Panc1 (cell line): ENCODE measurements at regions not wholly inside any gene's neighbourhood (a gene's known extent, or its start where the extent isn't known, plus 50 kb on each side); places are given as distances from the start of the nearest gene placed in this dataset.

ENCODE experiments used
- ATAC-seq: fragments of 200-7000 bp; cut with Tn5 transposase; 2 replicates; pipeline ENCODE4 v1.9.1; 2020; ENCODE audit warnings: mild to moderate bottlenecking, moderate library complexity
- BruUV-seq: library from RNA; stranded (reverse); fragments of 400-500 nt; replicated peaks from 2 replicates; lab custom pipeline; 2021; lab: Mats Ljungman, UMichigan
- CTCF ChIA-PET: fragments of 300-600 bp; sonication (Branson Sonifier 250); formaldehyde crosslinking; loops from one replicate; lab custom pipeline; 2022; ENCODE audit warnings: antibody characterized with exemption; lab: Charles Lee
- POLR2A ChIA-PET: fragments of 300-600 bp; sonication (Branson Sonifier 250); formaldehyde crosslinking; loops from one replicate; lab custom pipeline; 2022; ENCODE audit warnings: antibody characterized with exemption; lab: Charles Lee
- DNase-seq: peaks from one replicate; pipeline ENCODE4 v3.0.0-alpha.2; 2010; ENCODE audit warnings: low read depth, low spot score
- H3K27ac ChIP-seq: 2 replicates; pipeline ENCODE4 v1.5.1; 2011; ENCODE audit warnings: mild to moderate bottlenecking, low read length, inconsistent platforms
- H3K27me3 ChIP-seq: fragments of 200-500 bp; sonication (Bioruptor generic); 2 replicates; pipeline ENCODE4 v1.6.0; 2014; ENCODE audit warnings: low read length, inconsistent platforms; ENCODE audit not compliant: control insufficient read depth, insufficient read depth
- H3K36me3 ChIP-seq: fragments of 200-500 bp; sonication (Bioruptor generic); 2 replicates; pipeline ENCODE4 v1.5.1; 2014; ENCODE audit warnings: inconsistent platforms, mild to moderate bottlenecking, low read length, moderate library complexity; ENCODE audit not compliant: control insufficient read depth, insufficient read depth
- H3K4me1 ChIP-seq: 2 replicates; pipeline ENCODE4 v1.5.1; 2011; ENCODE audit warnings: inconsistent platforms, mild to moderate bottlenecking, low read length, moderate library complexity; ENCODE audit not compliant: control insufficient read depth, insufficient read depth
- H3K4me3 ChIP-seq, 2 experiments: 2 replicates each; pipeline ENCODE4 v1.5.1; 2011 to 2012; ENCODE audit warnings: low read depth in 2 of 2, low read length in 2 of 2, mild to moderate bottlenecking in 2 of 2, inconsistent platforms in 1 of 2, moderate library complexity in 1 of 2
- H3K9me3 ChIP-seq: fragments of 200-500 bp; sonication (Bioruptor generic); 2 replicates; pipeline ENCODE4 v1.5.1; 2014; ENCODE audit warnings: low read depth, mild to moderate bottlenecking, inconsistent platforms, low read length, moderate library complexity; ENCODE audit not compliant: control insufficient read depth, insufficient read depth
- POLR2AphosphoS5 ChIP-seq: IDR thresholded peaks from 2 replicates; pipeline ENCODE4 v1.6.1; 2012; ENCODE audit warnings: mild to moderate bottlenecking, low read depth, low read length, moderate library complexity
- SIN3A ChIP-seq: IDR thresholded peaks from 2 replicates; pipeline ENCODE4 v1.6.1; 2012; ENCODE audit warnings: low read depth, mild to moderate bottlenecking, low read length, moderate library complexity, borderline replicate concordance; ENCODE audit not compliant: insufficient read depth
- in situ Hi-C: cut with HindIII; loops from 2 replicates; pipeline ENCODE4 v1.10.0; 2016; ENCODE audit warnings: low sequenced_read_pairs, low pct_unique_long_range_greater_than_20kb
- intact Hi-C: fragments of 100-400 bp; cut with micrococcal nuclease; formaldehyde crosslinking; loops from one replicate; pipeline ENCODE4 v1.10.0; 2022; ENCODE audit not compliant: unreplicated experiment

DNA sequence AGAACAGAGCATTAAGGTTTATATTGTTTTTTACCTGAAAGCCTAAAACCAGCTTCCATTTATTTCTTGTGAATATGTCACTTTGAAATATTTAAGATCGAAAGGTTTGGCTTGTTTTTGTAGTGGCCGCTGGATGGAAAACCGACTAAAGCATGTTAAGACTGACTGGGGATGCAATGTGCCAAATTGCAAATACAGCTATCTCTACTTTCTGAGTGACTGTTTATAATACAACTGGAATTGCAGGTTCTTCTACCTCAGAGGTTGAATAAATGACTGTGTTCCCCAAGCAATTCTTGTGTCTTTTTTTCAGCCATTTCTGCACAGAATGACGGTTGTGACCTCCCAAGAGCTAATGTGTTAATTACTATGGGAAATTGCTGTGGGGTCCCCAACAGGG is 50.0 kb upstream of the TMTC4 start:
- no peak for TF ChIP-seq POLR2AphosphoS5
- TF ChIP-seq SIN3A, result no peak
- H3K4me3 ChIP-seq, result no peak overlapping the region
- H3K27ac ChIP-seq, result no peak overlapping the region
- H3K36me3 ChIP-seq, result no peaks in the 10 kb centered on the region
- no peak for ATAC-seq
- H3K9me3 ChIP-seq, result no peaks in the 10 kb centered on the region
- intact Hi-C loops (loop anchor here (5.0 kb wide), 1 partner anchor 378 kb away; no protein-coding TSS in a partner anchor), in situ Hi-C loops (no loop called here)
- no peaks in the 10 kb centered on the region for H3K4me1 ChIP-seq
- POLR2A ChIA-PET, result no interaction called here
- H3K27me3 ChIP-seq, result no peaks in the 10 kb centered on the region
- no TSS peak for BruUV-seq
- CTCF ChIA-PET, result no interaction called here
- no peak for DNase-seq
